Esophagus muscularis mucosa (tissue), 4 donors: ENCODE measurements at regions not wholly inside any gene's neighbourhood (a gene's known extent, or its start where the extent isn't known, plus 50 kb on each side); places are given as distances from the start of the nearest gene placed in this dataset.

ENCODE experiments used
- DNase-seq: peaks from one replicate; pipeline ENCODE4 v3.0.0-alpha.2; 2017; ENCODE audit errors: extremely low spot score
- H3K27ac ChIP-seq, 4 donors: fragments of 200-600 bp; sonication (generic); replicated peaks in 1 of 4; 1 replicate in 3 of 4; 2 replicates in 1 of 4; pipeline ENCODE4 v1.5.1; 2016 to 2019; ENCODE audit warnings: mild to moderate bottlenecking in 1 of 4
- H3K27me3 ChIP-seq, 4 donors: fragments of 200-600 bp; sonication (generic); one replicate each; pipeline versions ENCODE4 v1.5.1 to v1.6.0; 2016 to 2019
- H3K36me3 ChIP-seq, 4 donors: fragments of 200-600 bp; sonication (generic); one replicate each; pipeline ENCODE4 v1.5.1; 2016 to 2019
- H3K4me1 ChIP-seq, 4 donors: fragments of 200-600 bp; sonication (generic); one replicate each; pipeline ENCODE4 v1.5.1; 2016 to 2019
- H3K4me3 ChIP-seq, 4 donors: fragments of 200-600 bp; sonication (generic); 1 replicate in 2 of 4; 2 replicates in 2 of 4; pipeline ENCODE4 v1.5.1; 2016 to 2019; ENCODE audit warnings: mild to moderate bottlenecking in 4 of 4, moderate library complexity in 1 of 4
- H3K9me3 ChIP-seq, 4 donors: fragments of 200-600 bp; sonication (generic); 1 replicate in 3 of 4; 2 replicates in 1 of 4; pipeline ENCODE4 v1.5.1; 2016 to 2019
- EP300 ChIP-seq: sonication (generic); formaldehyde crosslinking; IDR thresholded peaks from one replicate; pipeline ENCODE4 v1.6.1; 2017; ENCODE audit warnings: antibody characterized with exemption
- POLR2A ChIP-seq: fragments of 450-650 bp; IDR thresholded peaks from one replicate; pipeline ENCODE4 v1.6.1; 2017; ENCODE audit warnings: antibody characterized with exemption, moderate library complexity, mild to moderate bottlenecking, low read depth
- POLR2AphosphoS5 ChIP-seq, 2 donors: sonication (generic); formaldehyde crosslinking; IDR thresholded peaks; one replicate each; pipeline ENCODE4 v1.6.1; 2017; ENCODE audit warnings: antibody characterized with exemption in 2 of 2
- WGBS: methylation state at CpG from one replicate; pipeline ENCODE4 v1.1.5; 2018; 5-methylcytosine and 5-hydroxymethylcytosine counted together
- intact Hi-C: fragments of 100-400 bp; cut with DNase I; formaldehyde crosslinking; loops from one replicate; pipeline ENCODE4 v1.15.1; 2023
- TF ChIP-seq, protein P1 (sequence below), 3 experiments: fragments of 200-600 bp in 2 of 3; fragments of 450-650 bp in 1 of 3; sonication (generic) in 2 of 3; IDR thresholded peaks; one replicate each; pipeline ENCODE4 v1.5.1; 2017 to 2019; ENCODE audit warnings: antibody characterized with exemption in 3 of 3, mild to moderate bottlenecking in 2 of 3, moderate library complexity in 1 of 3

DNA sequence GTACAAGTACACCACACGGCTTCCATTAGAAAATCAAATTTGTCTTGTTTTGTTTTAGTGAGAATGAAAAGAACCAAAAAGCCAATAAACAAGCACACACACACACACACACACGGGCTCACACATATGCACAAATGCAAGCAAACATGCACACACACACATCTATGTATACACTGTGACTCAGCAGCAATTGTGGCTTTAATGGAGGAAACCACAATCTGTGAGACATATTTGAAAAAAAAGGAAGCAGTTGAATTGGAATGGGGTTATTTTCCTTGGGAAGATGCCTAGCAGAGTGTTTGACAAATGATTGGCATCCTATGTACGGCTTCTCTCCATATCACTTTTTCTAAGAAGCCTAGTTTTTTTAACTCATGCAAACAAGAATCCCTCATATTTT lies 201.1 kb upstream of the ARRDC4 start:
- peaks cover 0 to 17% (median 13%) of the 10 kb centered on the region in 4 donors for H3K4me1 ChIP-seq
- no peak for DNase-seq
- no peaks in the 10 kb centered on the region for H3K27me3 ChIP-seq
- H3K36me3 ChIP-seq = no peaks in the 10 kb centered on the region
- no peak overlapping the region for H3K4me3 ChIP-seq
- no peak overlapping the region for H3K27ac ChIP-seq
- 48% methylated on average over 3 of the region's 3 CpGs for WGBS
- no peaks in the 10 kb centered on the region for H3K9me3 ChIP-seq
- no peak for TF ChIP-seq POLR2A
- TF ChIP-seq, protein P1, sequence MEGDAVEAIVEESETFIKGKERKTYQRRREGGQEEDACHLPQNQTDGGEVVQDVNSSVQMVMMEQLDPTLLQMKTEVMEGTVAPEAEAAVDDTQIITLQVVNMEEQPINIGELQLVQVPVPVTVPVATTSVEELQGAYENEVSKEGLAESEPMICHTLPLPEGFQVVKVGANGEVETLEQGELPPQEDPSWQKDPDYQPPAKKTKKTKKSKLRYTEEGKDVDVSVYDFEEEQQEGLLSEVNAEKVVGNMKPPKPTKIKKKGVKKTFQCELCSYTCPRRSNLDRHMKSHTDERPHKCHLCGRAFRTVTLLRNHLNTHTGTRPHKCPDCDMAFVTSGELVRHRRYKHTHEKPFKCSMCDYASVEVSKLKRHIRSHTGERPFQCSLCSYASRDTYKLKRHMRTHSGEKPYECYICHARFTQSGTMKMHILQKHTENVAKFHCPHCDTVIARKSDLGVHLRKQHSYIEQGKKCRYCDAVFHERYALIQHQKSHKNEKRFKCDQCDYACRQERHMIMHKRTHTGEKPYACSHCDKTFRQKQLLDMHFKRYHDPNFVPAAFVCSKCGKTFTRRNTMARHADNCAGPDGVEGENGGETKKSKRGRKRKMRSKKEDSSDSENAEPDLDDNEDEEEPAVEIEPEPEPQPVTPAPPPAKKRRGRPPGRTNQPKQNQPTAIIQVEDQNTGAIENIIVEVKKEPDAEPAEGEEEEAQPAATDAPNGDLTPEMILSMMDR (IDR thresholded peaks at IDR 0.05) = no peak
- no peak for TF ChIP-seq EP300
- no peak for TF ChIP-seq POLR2AphosphoS5 (IDR thresholded peaks at IDR 0.05)
- intact Hi-C loops = loop anchor here (10.0 kb wide), 1 partner anchor 515 kb away; no protein-coding TSS in a partner anchor

DNA sequence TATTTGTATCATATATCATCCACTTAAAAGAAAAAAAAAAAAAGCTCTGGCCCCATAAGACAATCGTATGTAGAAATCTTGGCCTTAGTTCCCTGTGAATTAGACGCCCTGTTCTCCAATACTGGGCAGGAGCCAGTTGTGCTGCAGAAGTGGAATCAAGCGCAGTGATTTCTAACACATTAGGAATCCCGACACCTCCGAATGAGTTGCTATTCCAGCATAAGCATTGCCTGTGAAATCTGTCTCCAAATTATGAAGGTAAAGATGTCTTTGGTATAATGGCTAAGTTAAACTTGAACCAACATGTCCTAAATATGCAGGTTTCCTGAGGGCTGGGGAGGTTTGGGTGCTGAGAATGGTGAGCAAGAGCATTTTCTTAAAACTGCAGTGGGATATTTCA lies 199.4 kb upstream of the ARRDC4 start:
- peaks cover 0 to 15% (median 11%) of the 10 kb centered on the region in 4 donors for H3K4me1 ChIP-seq
- no peaks in the 10 kb centered on the region for H3K9me3 ChIP-seq
- H3K4me3 ChIP-seq = no peak overlapping the region
- H3K36me3 ChIP-seq = no peaks in the 10 kb centered on the region
- no peak for TF ChIP-seq POLR2AphosphoS5 (IDR thresholded peaks at IDR 0.05)
- no peak for TF ChIP-seq EP300
- TF ChIP-seq POLR2A = no peak
- TF ChIP-seq, protein P1 (IDR thresholded peaks at IDR 0.05) = no peak
- H3K27me3 ChIP-seq = no peaks in the 10 kb centered on the region
- intact Hi-C loops = no loop called here
- H3K27ac ChIP-seq = peak overlapping the region in 3 of 4 donors; percentile 24 to 44 (median 32)
- DNase-seq = no peak
- 24% methylated on average over 5 of the region's 5 CpGs for WGBS

DNA sequence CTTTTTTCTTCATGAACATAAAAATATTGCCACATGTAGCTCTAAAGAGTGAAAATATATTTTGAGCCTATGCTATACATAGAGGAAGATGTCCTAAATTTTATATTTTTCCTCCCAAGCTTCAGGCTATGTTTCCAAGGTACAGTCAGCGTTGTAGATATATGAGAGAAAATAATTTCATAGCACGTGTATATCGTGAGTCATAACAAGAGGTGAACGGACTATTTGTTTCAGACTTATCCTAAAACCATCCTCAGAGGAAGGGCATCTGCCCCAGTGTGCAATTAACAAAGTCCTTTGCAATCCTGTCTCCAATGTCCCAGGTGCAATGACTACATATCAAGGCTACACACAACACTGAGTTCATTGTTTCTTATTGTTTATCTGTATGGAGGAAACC lies 177.3 kb upstream of the ARRDC4 start:
- H3K27ac ChIP-seq = peak overlapping the region in 2 of 4 donors; percentile 10 to 43
- no peaks in the 10 kb centered on the region for H3K36me3 ChIP-seq
- peaks cover 0 to 27% (median 18%) of the 10 kb centered on the region in 4 donors for H3K4me1 ChIP-seq
- DNase-seq = no peak
- H3K27me3 ChIP-seq = no peaks in the 10 kb centered on the region
- 60% methylated on average over 4 of the region's 4 CpGs for WGBS
- intact Hi-C loops = no loop called here
- H3K4me3 ChIP-seq = no peak overlapping the region
- TF ChIP-seq POLR2A (no peak), EP300 (no peak), POLR2AphosphoS5 (IDR thresholded peaks at IDR 0.05) (no peak)
- TF ChIP-seq, protein P1 (IDR thresholded peaks at IDR 0.05) = no peak
- H3K9me3 ChIP-seq = no peaks in the 10 kb centered on the region

DNA sequence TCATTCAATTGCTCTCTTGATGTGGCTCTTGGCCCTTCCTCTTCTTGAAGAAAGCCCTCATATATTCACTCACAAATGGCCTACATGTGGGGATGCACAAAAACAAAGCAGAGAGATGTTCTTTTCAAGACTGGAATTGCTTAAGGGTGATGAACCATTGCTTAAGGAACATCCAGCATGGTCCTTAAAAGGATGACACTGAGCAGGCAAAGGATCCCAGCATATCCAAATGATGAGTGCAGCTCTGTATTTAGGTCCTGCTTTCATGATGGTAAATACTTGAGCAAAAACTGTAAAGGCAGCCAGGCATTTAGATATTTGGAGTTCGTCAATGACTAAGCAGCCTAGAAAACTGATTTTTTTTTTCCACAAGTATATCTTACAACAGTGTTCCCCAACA lies 173.8 kb upstream of the ARRDC4 start:
- Histone ChIP-seq H3K4me1 (peaks cover 0 to 51% (median 34%) of the 10 kb centered on the region in 4 donors), H3K4me3 (no peak overlapping the region), H3K27ac (peak overlapping the region; percentile 31 to 70 (median 47)), H3K36me3 (no peaks in the 10 kb centered on the region), H3K9me3 (no peaks in the 10 kb centered on the region), H3K27me3 (no peaks in the 10 kb centered on the region)
- intact Hi-C loops = no loop called here
- TF ChIP-seq, protein P1 (IDR thresholded peaks at IDR 0.05) = no peak
- no peak for TF ChIP-seq EP300
- peak; percentile 28 to 69 for TF ChIP-seq POLR2AphosphoS5 (IDR thresholded peaks at IDR 0.05)
- DNase-seq = peak; percentile 66
- WGBS = 75% methylated on average over 1 of the region's 1 CpG

DNA sequence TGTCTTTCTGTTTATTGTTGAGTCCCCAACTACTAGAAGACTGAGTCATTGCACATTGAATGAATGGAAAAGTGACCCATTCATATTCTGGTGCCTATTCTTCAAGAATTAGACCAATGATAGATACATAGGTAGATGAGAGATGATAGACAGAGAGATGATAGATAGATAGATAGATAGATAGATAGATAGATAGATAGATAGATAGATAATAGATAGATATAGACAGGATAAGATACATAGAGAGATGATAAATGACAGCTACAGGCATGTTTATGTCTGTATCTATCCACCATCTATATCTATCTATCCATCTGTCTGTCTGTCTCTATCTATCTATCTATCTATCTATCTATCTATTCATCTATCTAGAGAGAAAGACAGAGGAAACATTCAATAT lies 170.3 kb upstream of the ARRDC4 start:
- intact Hi-C loops = no loop called here
- DNase-seq = no peak
- TF ChIP-seq, protein P1 (IDR thresholded peaks at IDR 0.05) = no peak
- TF ChIP-seq EP300 = no peak
- H3K4me3 ChIP-seq = no peak overlapping the region
- H3K4me1 ChIP-seq = peaks cover 0 to 60% (median 54%) of the 10 kb centered on the region in 4 donors
- no peaks in the 10 kb centered on the region for H3K9me3 ChIP-seq
- no peaks in the 10 kb centered on the region for H3K36me3 ChIP-seq
- peak overlapping the region in 3 of 4 donors; percentile 72 to 85 (median 73) for H3K27ac ChIP-seq
- H3K27me3 ChIP-seq = no peaks in the 10 kb centered on the region
